ENCODE measurements at regions not wholly inside any gene's neighbourhood (a gene's known extent, or its start where the extent isn't known, plus 50 kb on each side); places are given as distances from the start of the nearest gene placed in this dataset.
A peak's percentile ranks its signal among the peaks of the same experiment; 100 is the strongest.

DNA sequence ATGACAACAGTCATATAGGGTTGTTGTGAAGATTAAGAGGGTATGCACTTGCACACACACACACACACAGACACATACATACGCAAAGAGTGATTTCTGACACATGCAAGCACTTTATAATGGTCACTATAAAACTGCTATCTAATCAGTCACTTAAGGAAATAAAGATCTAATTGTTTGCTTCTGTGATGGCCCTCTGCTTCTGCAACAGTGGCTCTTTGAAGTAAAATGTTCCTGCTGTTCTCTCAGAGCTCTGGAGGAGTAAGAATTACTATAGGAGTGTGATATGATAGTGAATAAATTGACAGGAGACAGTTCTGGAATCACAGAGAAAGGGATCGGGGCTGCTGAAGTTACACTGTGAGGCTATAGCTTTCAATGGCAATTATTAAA, 494.5 kb upstream of the B3GALT2 start:
- H3K27me3 Mint-ChIP-seq, result no peaks in the 10 kb centered on the region
- no peak overlapping the region for H3K27ac Mint-ChIP-seq
- ChIA-PET POLR2A (no interaction called here), CTCF (no interaction called here)
- no peaks in the 10 kb centered on the region for H3K4me1 Mint-ChIP-seq
- H3K36me3 Mint-ChIP-seq (ENCODE audit: low read depth), result no peaks in the 10 kb centered on the region
- no peak for DNase-seq
- H3K4me3 Mint-ChIP-seq, result no peak overlapping the region
- H3K9me3 Mint-ChIP-seq, result no peaks in the 10 kb centered on the region

DNA sequence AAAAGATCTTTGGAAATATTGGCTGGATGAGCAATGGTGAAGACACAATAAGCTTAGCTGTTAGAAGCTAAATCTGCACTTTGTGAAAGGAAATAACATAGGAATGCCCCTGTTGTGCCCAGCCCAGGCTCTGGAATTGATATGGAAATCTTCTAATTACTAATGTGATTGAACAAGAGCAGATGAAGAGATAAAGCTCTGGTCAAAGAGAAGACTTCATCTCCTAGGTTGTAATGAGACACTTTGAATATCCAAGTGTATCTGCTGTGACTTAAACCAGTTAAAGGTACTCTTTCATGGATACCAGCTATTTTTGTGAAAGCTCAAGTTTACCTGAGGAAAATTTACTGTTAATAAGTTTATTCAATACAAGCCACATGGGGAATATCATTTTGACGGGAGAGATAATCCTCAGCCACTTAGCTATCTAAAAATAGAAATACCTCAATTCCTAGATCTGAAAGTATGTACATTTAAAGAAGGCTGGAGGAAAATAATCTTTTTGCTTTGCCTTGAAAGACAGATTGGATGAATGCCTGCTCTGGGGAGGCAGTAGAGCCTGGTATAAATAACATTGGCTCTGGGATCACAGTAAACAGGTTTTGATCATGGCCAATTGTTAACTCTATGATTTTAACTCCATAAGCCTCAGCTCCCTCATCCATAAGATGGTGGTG, 494.0 kb upstream of the B3GALT2 start:
- no peak overlapping the region for H3K4me3 Mint-ChIP-seq
- ChIA-PET POLR2A (no interaction called here), CTCF (no interaction called here)
- H3K36me3 Mint-ChIP-seq (ENCODE audit: low read depth), result no peaks in the 10 kb centered on the region
- DNase-seq, result no peak
- H3K27ac Mint-ChIP-seq, result no peak overlapping the region
- H3K9me3 Mint-ChIP-seq, result no peaks in the 10 kb centered on the region
- no peaks in the 10 kb centered on the region for H3K27me3 Mint-ChIP-seq
- no peaks in the 10 kb centered on the region for H3K4me1 Mint-ChIP-seq

DNA sequence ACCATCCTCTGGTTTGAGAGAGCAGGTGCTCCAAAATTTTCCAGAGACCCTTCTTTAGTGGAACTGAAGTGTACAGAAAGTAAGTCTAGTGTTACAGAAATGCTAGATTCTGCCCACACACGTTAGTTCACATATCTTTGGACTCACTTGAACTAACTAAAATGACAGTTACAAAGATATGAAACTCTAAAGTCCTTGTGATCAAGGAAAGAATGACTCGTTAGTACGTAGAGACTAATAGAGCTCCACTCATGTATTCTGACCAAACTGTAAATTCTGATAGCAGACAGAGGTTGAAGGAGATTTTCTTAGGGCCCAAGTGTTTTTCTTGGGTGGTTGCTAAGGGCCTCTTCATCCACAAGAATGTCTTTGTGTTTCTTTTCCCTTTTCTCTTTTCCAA, 491.5 kb upstream of the B3GALT2 start:
- CTCF ChIA-PET, result no interaction called here
- peaks cover 7% of the 10 kb centered on the region for H3K4me1 Mint-ChIP-seq
- no peaks in the 10 kb centered on the region for H3K36me3 Mint-ChIP-seq (ENCODE audit: low read depth)
- no peaks in the 10 kb centered on the region for H3K9me3 Mint-ChIP-seq
- POLR2A ChIA-PET, result no interaction called here
- H3K27ac Mint-ChIP-seq, result no peak overlapping the region
- DNase-seq, result no peak
- no peaks in the 10 kb centered on the region for H3K27me3 Mint-ChIP-seq
- H3K4me3 Mint-ChIP-seq, result no peak overlapping the region

DNA sequence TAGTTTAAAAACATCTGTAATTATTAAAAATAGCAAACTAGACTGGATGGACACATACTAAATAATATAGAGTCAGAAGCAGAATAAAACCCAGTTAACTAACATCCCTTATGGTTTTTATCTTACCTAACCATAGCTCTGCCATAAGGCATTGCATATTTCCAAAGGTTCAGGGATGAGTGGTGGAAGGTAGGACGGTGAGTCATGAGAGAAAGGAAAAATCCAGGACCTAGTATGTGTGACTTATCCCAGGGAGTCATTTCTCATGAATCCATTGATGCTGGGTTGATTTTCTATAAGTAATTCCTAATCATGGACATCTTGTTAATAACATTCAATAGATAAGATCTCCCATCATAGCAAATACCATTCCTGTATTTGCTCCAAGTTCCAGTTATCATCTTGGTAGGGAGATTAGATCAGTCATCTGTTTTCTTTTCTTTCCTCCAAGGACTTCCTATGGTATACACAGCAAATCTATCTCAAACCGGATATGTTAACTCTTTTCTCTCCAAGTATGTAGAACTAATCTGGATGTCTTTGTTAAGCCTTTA, 490.7 kb upstream of the B3GALT2 start:
- ChIA-PET POLR2A (no interaction called here), CTCF (no interaction called here)
- Mint-ChIP-seq H3K4me1 (peaks cover 7% of the 10 kb centered on the region), H3K36me3 (ENCODE audit: low read depth) (no peaks in the 10 kb centered on the region), H3K4me3 (no peak overlapping the region), H3K27me3 (no peaks in the 10 kb centered on the region), H3K27ac (no peak overlapping the region), H3K9me3 (no peaks in the 10 kb centered on the region)
- no peak for DNase-seq

DNA sequence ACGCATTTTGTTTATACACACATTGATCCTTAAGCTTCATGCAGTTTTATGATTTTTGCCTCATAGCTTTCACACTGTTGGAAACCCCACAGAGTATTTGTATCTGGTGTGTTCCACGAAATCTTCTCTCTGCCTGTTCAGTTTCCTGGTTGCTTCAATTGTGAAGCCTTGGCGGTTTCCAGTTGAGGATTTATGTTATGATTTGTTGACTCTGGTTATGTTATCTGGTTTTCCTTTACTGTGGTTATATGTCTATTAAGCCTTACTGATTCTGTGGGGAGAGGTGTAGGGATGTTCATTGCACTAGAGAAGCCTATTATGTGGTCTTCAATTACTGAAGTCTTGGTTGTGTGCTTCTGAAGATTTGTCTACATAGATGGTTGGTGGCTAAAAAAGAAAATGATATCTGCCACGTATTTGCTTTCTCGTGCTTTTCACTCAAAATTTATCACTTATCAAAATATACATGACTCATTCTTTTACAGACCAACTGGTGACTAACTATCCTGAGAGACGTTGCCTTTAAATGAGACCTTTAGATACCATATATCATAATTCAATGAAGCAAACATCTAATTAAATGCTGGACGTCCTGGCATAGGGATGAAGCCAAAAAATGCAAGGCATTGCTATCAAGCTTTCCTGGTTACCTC, 488.0 kb upstream of the B3GALT2 start:
- CTCF ChIA-PET, result interaction anchor here (0.6 kb wide), 1 partner anchor 135 kb away, joined by 3 read pairs; no protein-coding TSS in a partner anchor
- POLR2A ChIA-PET, result no interaction called here
- Mint-ChIP-seq H3K27ac (peak overlapping the region; percentile 21), H3K4me3 (no peak overlapping the region), H3K27me3 (no peaks in the 10 kb centered on the region), H3K36me3 (ENCODE audit: low read depth) (no peaks in the 10 kb centered on the region), H3K9me3 (peaks cover 3% of the 10 kb centered on the region), H3K4me1 (peaks cover 7% of the 10 kb centered on the region)
- DNase-seq, result no peak

DNA sequence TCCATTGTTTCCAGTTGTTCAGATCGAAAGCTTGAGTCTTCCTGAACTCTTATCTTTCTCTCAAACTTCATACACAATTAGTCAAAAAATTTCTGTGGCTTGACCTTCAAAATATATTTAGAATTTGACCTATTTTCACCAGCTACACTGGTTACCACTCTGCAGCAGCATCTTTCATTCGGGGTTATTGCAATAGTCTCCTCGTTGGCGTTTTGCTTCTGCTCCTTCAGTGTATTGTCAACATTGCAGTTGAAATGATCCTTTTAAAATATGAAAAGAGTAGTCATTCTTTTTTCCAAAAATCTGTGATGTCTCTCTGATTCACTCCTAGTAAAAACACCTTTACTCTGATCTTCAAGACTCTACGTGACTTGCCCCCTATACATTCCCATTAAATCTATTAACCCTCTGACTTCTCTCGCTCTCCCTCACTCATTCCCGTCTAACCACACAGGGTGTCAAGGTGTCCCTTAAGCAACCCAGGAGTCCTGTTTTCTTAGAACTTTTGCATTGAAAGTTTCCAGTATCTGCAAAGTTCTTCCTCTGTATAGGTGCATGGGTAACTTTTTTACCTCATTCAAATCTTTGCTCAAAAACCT, 480.2 kb upstream of the B3GALT2 start:
- CTCF ChIA-PET, result no interaction called here
- H3K4me1 Mint-ChIP-seq, result peaks cover 5% of the 10 kb centered on the region
- H3K27ac Mint-ChIP-seq, result no peak overlapping the region
- no peaks in the 10 kb centered on the region for H3K27me3 Mint-ChIP-seq
- POLR2A ChIA-PET, result no interaction called here
- H3K36me3 Mint-ChIP-seq (ENCODE audit: low read depth), result no peaks in the 10 kb centered on the region
- DNase-seq, result no peak
- H3K4me3 Mint-ChIP-seq, result no peak overlapping the region
- peaks cover 8% of the 10 kb centered on the region for H3K9me3 Mint-ChIP-seq

- no peak overlapping the region for H3K27ac Mint-ChIP-seq
- H3K4me1 Mint-ChIP-seq, result peaks cover 5% of the 10 kb centered on the region
- no peaks in the 10 kb centered on the region for H3K27me3 Mint-ChIP-seq
- no peak for DNase-seq
- CTCF ChIA-PET, result no interaction called here
- POLR2A ChIA-PET, result no interaction called here
- H3K36me3 Mint-ChIP-seq (ENCODE audit: low read depth), result no peaks in the 10 kb centered on the region
- H3K9me3 Mint-ChIP-seq, result peaks cover 5% of the 10 kb centered on the region
- H3K4me3 Mint-ChIP-seq, result no peak overlapping the region
Measured at GRCh38 chr1:193663965-193664364, 477.6 kb upstream of the B3GALT2 start.

- Mint-ChIP-seq H3K27ac (no peak overlapping the region), H3K36me3 (ENCODE audit: low read depth) (no peaks in the 10 kb centered on the region), H3K9me3 (no peaks in the 10 kb centered on the region), H3K27me3 (no peaks in the 10 kb centered on the region), H3K4me1 (peaks cover 5% of the 10 kb centered on the region), H3K4me3 (no peak overlapping the region)
- ChIA-PET CTCF (no interaction called here), POLR2A (no interaction called here)
- DNase-seq, result no peak
Measured at GRCh38 chr1:193662030-193662429, 475.6 kb upstream of the B3GALT2 start.

DNA sequence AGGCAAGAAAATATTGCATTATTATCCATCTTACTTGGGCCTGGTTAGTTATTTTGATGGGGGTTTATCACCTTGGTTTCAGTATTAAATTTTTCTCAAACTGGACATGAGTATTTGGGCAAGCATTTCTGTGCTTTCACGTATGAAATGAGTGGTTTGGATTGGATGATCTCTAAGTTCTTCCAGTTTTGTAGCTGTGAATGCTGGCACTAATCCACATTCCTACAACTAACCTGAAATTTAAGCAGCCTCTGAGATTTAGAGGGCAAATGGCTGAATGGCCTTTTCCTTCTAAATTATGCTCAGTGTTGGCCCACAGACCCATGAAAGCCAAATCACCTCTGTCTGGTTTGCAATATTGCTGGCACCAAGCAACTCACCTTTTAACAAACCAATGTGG, 475.0 kb upstream of the B3GALT2 start:
- H3K9me3 Mint-ChIP-seq, result peaks cover 2% of the 10 kb centered on the region
- no peak overlapping the region for H3K27ac Mint-ChIP-seq
- DNase-seq, result no peak
- H3K4me3 Mint-ChIP-seq, result no peak overlapping the region
- ChIA-PET CTCF (no interaction called here), POLR2A (no interaction called here)
- peaks cover 2% of the 10 kb centered on the region for H3K36me3 Mint-ChIP-seq (ENCODE audit: low read depth)
- no peaks in the 10 kb centered on the region for H3K27me3 Mint-ChIP-seq
- peaks cover 1% of the 10 kb centered on the region for H3K4me1 Mint-ChIP-seq

DNA sequence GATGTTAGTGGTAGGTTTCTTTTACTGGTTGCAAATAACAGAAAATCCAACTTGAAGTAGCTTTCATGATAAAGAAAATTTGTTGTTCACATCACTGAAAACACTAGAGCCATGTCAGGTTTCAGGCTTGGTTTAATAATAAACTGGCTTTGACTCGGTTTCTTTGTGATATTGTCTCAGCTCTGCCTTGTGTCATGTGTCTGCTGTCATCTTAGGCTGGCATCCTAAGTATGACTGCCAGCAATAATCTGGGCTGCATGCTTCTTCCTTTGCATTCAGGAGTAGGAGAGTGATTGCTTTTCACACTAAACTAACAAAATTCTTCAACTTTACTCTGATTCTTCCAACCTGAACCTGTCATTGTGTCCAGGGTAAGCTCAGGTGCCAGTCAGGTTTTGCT, 474.0 kb upstream of the B3GALT2 start:
- no peaks in the 10 kb centered on the region for H3K27me3 Mint-ChIP-seq
- POLR2A ChIA-PET, result no interaction called here
- H3K27ac Mint-ChIP-seq, result no peak overlapping the region
- CTCF ChIA-PET, result no interaction called here
- peaks cover 5% of the 10 kb centered on the region for H3K4me1 Mint-ChIP-seq
- peaks cover 7% of the 10 kb centered on the region for H3K9me3 Mint-ChIP-seq
- no peak overlapping the region for H3K4me3 Mint-ChIP-seq
- peaks cover 7% of the 10 kb centered on the region for H3K36me3 Mint-ChIP-seq (ENCODE audit: low read depth)
- DNase-seq, result no peak

GRCh38 chr1:193658691-193659090, 472.3 kb upstream of the B3GALT2 start:
- Mint-ChIP-seq H3K27ac (no peak overlapping the region), H3K9me3 (peaks cover 22% of the 10 kb centered on the region), H3K27me3 (no peaks in the 10 kb centered on the region), H3K4me3 (no peak overlapping the region), H3K36me3 (ENCODE audit: low read depth) (peaks cover 17% of the 10 kb centered on the region), H3K4me1 (peaks cover 10% of the 10 kb centered on the region)
- no peak for DNase-seq
- ChIA-PET POLR2A (no interaction called here), CTCF (no interaction called here)

DNA sequence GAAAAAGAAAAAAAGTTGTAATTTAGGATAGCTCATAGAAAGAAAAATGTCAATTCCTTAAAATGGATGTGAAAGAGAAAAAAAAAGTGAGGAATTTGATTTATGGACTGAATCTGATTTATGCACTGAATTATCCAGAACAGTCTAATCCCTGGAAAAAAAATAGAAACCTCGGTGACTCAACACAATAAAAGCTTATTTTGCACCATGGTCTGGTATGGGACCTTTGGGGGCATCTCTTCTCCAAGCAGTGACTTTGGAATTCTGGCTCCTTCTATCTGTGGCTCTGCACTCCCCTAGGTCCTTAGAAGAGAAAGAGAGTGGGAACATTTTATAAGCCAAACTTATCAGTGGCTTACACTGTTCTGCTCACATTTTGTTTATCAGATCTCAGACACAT, 471.7 kb upstream of the B3GALT2 start:
- Mint-ChIP-seq H3K36me3 (ENCODE audit: low read depth) (peaks cover 17% of the 10 kb centered on the region), H3K27ac (no peak overlapping the region), H3K4me3 (no peak overlapping the region), H3K27me3 (no peaks in the 10 kb centered on the region), H3K9me3 (peaks cover 23% of the 10 kb centered on the region), H3K4me1 (peaks cover 10% of the 10 kb centered on the region)
- ChIA-PET POLR2A (no interaction called here), CTCF (interaction anchor here (1.8 kb wide), 1 partner anchor 13 kb away, joined by 5 read pairs; no protein-coding TSS in a partner anchor)
- no peak for DNase-seq

GRCh38 chr1:193657552-193657951, 471.1 kb upstream of the B3GALT2 start:
- no peaks in the 10 kb centered on the region for H3K27me3 Mint-ChIP-seq
- DNase-seq, result no peak
- peaks cover 10% of the 10 kb centered on the region for H3K4me1 Mint-ChIP-seq
- no peak overlapping the region for H3K4me3 Mint-ChIP-seq
- ChIA-PET POLR2A (no interaction called here), CTCF (interaction anchor here (1.8 kb wide), 1 partner anchor 13 kb away, joined by 5 read pairs; no protein-coding TSS in a partner anchor)
- H3K36me3 Mint-ChIP-seq (ENCODE audit: low read depth), result peaks cover 17% of the 10 kb centered on the region
- no peak overlapping the region for H3K27ac Mint-ChIP-seq
- peaks cover 23% of the 10 kb centered on the region for H3K9me3 Mint-ChIP-seq
